H9 (cell line): ENCODE measurements at regions not wholly inside any gene's neighbourhood (a gene's known extent, or its start where the extent isn't known, plus 50 kb on each side); places are given as distances from the start of the nearest gene placed in this dataset.

ENCODE experiments used
- DNase-seq: peaks from one replicate; pipeline ENCODE4 v3.0.0-alpha.2; 2017
- H2AFZ ChIP-seq: one replicate; pipeline ENCODE4 v1.6.1; 2013; ENCODE audit warnings: mild to moderate bottlenecking, low read length, control low read depth, moderate library complexity
- H2AK5ac ChIP-seq: 2 replicates; pipeline ENCODE4 v1.6.1; 2013; ENCODE audit warnings: low read length, control low read depth, mixed read lengths; ENCODE audit not compliant: insufficient read length
- H2BK120ac ChIP-seq: one replicate; pipeline ENCODE4 v1.6.1; 2013; ENCODE audit warnings: low read depth, mild to moderate bottlenecking, low read length, control low read depth, inconsistent platforms; ENCODE audit not compliant: poor library complexity, severe bottlenecking
- H2BK12ac ChIP-seq: 2 replicates; pipeline ENCODE4 v1.6.1; 2013; ENCODE audit warnings: low read length, control low read depth, mixed read lengths, low read depth; ENCODE audit not compliant: insufficient read length
- H2BK15ac ChIP-seq: 2 replicates; pipeline ENCODE4 v1.6.1; 2013; ENCODE audit warnings: low read depth, low read length, control low read depth
- H2BK20ac ChIP-seq: one replicate; pipeline ENCODE4 v1.6.1; 2013; ENCODE audit warnings: low read depth, mild to moderate bottlenecking, low read length, control low read depth, inconsistent platforms; ENCODE audit not compliant: poor library complexity, severe bottlenecking
- H2BK5ac ChIP-seq: 2 replicates; pipeline ENCODE4 v1.6.1; 2013; ENCODE audit warnings: low read length, control low read depth, mixed read lengths; ENCODE audit not compliant: insufficient read length
- H3K14ac ChIP-seq: 2 replicates; pipeline ENCODE4 v1.6.1; 2013; ENCODE audit warnings: low read length, control low read depth; ENCODE audit not compliant: insufficient read depth
- H3K18ac ChIP-seq: 2 replicates; pipeline ENCODE4 v1.6.1; 2013; ENCODE audit warnings: low read depth, mild to moderate bottlenecking, mixed read lengths, low read length, control low read depth; ENCODE audit not compliant: insufficient read length
- H3K23ac ChIP-seq: 2 replicates; pipeline ENCODE4 v1.6.1; 2013; ENCODE audit warnings: low read length, control low read depth, mixed read lengths, low read depth; ENCODE audit not compliant: insufficient read length
- H3K23me2 ChIP-seq: 2 replicates; pipeline ENCODE4 v1.6.1; 2013; ENCODE audit warnings: low read depth, mild to moderate bottlenecking, mixed read lengths, low read length, control low read depth; ENCODE audit not compliant: insufficient read length, poor library complexity, severe bottlenecking
- H3K27ac ChIP-seq: 2 replicates; pipeline ENCODE4 v1.5.1; 2013; ENCODE audit warnings: low read length, control low read depth, mixed read lengths, low read depth; ENCODE audit not compliant: insufficient read length
- H3K27me3 ChIP-seq: 2 replicates; pipeline ENCODE4 v1.6.1; 2013; ENCODE audit warnings: low read length, control low read depth, inconsistent platforms; ENCODE audit not compliant: insufficient read depth
- H3K4ac ChIP-seq: 2 replicates; pipeline ENCODE4 v1.6.1; 2013; ENCODE audit warnings: low read depth, mild to moderate bottlenecking, control low read depth, inconsistent platforms, low read length, moderate library complexity
- H3K4me1 ChIP-seq: 2 replicates; pipeline ENCODE4 v1.6.1; 2013; ENCODE audit warnings: low read length, control low read depth, inconsistent platforms; ENCODE audit not compliant: insufficient read depth
- H3K4me2 ChIP-seq: 2 replicates; pipeline ENCODE4 v1.6.1; 2013; ENCODE audit warnings: low read length, control low read depth, mixed read lengths; ENCODE audit not compliant: insufficient read length, insufficient read depth
- H3K56ac ChIP-seq: 2 replicates; pipeline ENCODE4 v1.6.1; 2013; ENCODE audit warnings: low read depth, mild to moderate bottlenecking, mixed read lengths, low read length, control low read depth; ENCODE audit not compliant: insufficient read length
- H3K79me1 ChIP-seq: 2 replicates; pipeline ENCODE4 v1.6.1; 2013; ENCODE audit warnings: low read depth, mild to moderate bottlenecking, moderate library complexity, low read length, control low read depth, inconsistent platforms; ENCODE audit not compliant: insufficient read depth, poor library complexity, severe bottlenecking
- H3K79me2 ChIP-seq: 2 replicates; pipeline ENCODE4 v1.6.1; 2013; ENCODE audit warnings: low read length, control low read depth, inconsistent platforms; ENCODE audit not compliant: insufficient read depth
- H3K9ac ChIP-seq: 2 replicates; pipeline ENCODE4 v1.6.1; 2013; ENCODE audit warnings: low read length, control low read depth, mixed read lengths; ENCODE audit not compliant: insufficient read length; ENCODE audit errors: extremely low read depth
- H3K9me3 ChIP-seq: one replicate; pipeline ENCODE4 v1.6.1; 2013; ENCODE audit warnings: low read depth, low read length, inconsistent platforms; ENCODE audit not compliant: control insufficient read depth
- H3T11ph ChIP-seq: one replicate; pipeline ENCODE4 v1.6.1; 2013; ENCODE audit warnings: mild to moderate bottlenecking, low read length, control low read depth, inconsistent platforms
- H4K20me1 ChIP-seq: one replicate; pipeline ENCODE4 v1.6.1; 2013; ENCODE audit not compliant: control insufficient read depth, insufficient read length, insufficient read depth
- H4K5ac ChIP-seq: 2 replicates; pipeline ENCODE4 v1.6.1; 2013; ENCODE audit warnings: low read depth, mild to moderate bottlenecking, mixed read lengths, low read length, control low read depth; ENCODE audit not compliant: insufficient read length
- H4K8ac ChIP-seq: replicated peaks from 2 replicates; pipeline ENCODE4 v1.6.1; 2013; ENCODE audit warnings: low read length, control low read depth, mixed read lengths, low read depth; ENCODE audit not compliant: insufficient read length
- H4K91ac ChIP-seq: 2 replicates; pipeline ENCODE4 v1.6.1; 2013; ENCODE audit warnings: low read depth, mild to moderate bottlenecking, moderate library complexity, mixed read lengths, low read length, control low read depth; ENCODE audit not compliant: insufficient read length
- H3K27ac Mint-ChIP-seq, 3 experiments: 2 replicates in 2 of 3; 3 replicates in 1 of 3; pipeline ENCODE4 v1.8.0; 2020 to 2021; ENCODE audit warnings: mixed read lengths in 3 of 3, mild to moderate bottlenecking in 1 of 3, moderate library complexity in 1 of 3
- H3K27me3 Mint-ChIP-seq: 2 replicates; pipeline ENCODE4 v1.8.0; 2021; ENCODE audit warnings: low read depth, mild to moderate bottlenecking, moderate library complexity, mixed read lengths
- H3K36me3 Mint-ChIP-seq, 3 experiments: 2 replicates in 2 of 3; 3 replicates in 1 of 3; pipeline ENCODE4 v1.8.0; 2020 to 2021; ENCODE audit warnings: low read depth in 3 of 3, mixed read lengths in 3 of 3; ENCODE audit not compliant: insufficient read depth in 1 of 3
- H3K4me1 Mint-ChIP-seq, 2 experiments: 2 replicates each; pipeline ENCODE4 v1.8.0; 2020; ENCODE audit warnings: mixed read lengths in 2 of 2
- H3K4me3 Mint-ChIP-seq, 2 experiments: 2 replicates in 1 of 2; 3 replicates in 1 of 2; pipeline ENCODE4 v1.8.0; 2020 to 2021; ENCODE audit warnings: mild to moderate bottlenecking in 2 of 2, mixed read lengths in 2 of 2, moderate library complexity in 1 of 2
- H3K9me3 Mint-ChIP-seq, 2 experiments: 2 replicates in 1 of 2; 3 replicates in 1 of 2; pipeline ENCODE4 v1.8.0; 2020; ENCODE audit warnings: mild to moderate bottlenecking in 2 of 2, mixed read lengths in 2 of 2, moderate library complexity in 1 of 2
- CTCF ChIP-seq: fragments of 200-600 bp; sonication (generic); conservative IDR thresholded peaks from 3 replicates; pipeline ENCODE4 v1.8.0; 2021; ENCODE audit warnings: antibody characterized with exemption, mild to moderate bottlenecking
- WGBS: extraction: QIAGEN DNeasy Blood & Tissue Kit; methylation state at CpG from one replicate; pipeline ENCODE4 v1.1.7; 2013; ENCODE audit warnings: missing lambda C conversion rate, low lambda C conversion rate, mixed read lengths; ENCODE audit not compliant: insufficient read length; ENCODE audit errors: extremely low coverage; 5-methylcytosine and 5-hydroxymethylcytosine counted together

- no peak overlapping the region for H2BK5ac ChIP-seq
- H3K4me1 ChIP-seq: no peaks in the 10 kb centered on the region
- WGBS: no CpG with 5 or more reads among the region's 4 CpGs
- no peak overlapping the region for H4K5ac ChIP-seq
- H3K9me3 Mint-ChIP-seq: no peaks in the 10 kb centered on the region
- H2AK5ac ChIP-seq: no peak overlapping the region
- H3K23me2 ChIP-seq: no peaks in the 10 kb centered on the region
- no peak for DNase-seq
- no peaks in the 10 kb centered on the region for H3K36me3 Mint-ChIP-seq
- no peak overlapping the region for H3T11ph ChIP-seq
- H3K27ac ChIP-seq: no peak overlapping the region
- H2BK12ac ChIP-seq: no peak overlapping the region
- H3K9ac ChIP-seq: no peak overlapping the region
- no peak overlapping the region for H3K4me2 ChIP-seq
- H3K79me2 ChIP-seq: no peaks in the 10 kb centered on the region
- no peak overlapping the region for H2BK15ac ChIP-seq
- no peaks in the 10 kb centered on the region for H3K9me3 ChIP-seq
- H3K4me1 Mint-ChIP-seq: peaks cover 7 to 9% of the 10 kb centered on the region in 2 experiments
- H2AFZ ChIP-seq: no peak overlapping the region
- TF ChIP-seq CTCF: no peak
- H3K14ac ChIP-seq: no peak overlapping the region
- no peak overlapping the region for H4K91ac ChIP-seq
- H3K18ac ChIP-seq: no peak overlapping the region
- no peak overlapping the region for H3K56ac ChIP-seq
- no peak overlapping the region for H3K23ac ChIP-seq
- H3K79me1 ChIP-seq: no peaks in the 10 kb centered on the region
- no peak overlapping the region for H2BK20ac ChIP-seq
- H3K27me3 Mint-ChIP-seq: no peaks in the 10 kb centered on the region
- no peaks in the 10 kb centered on the region for H4K20me1 ChIP-seq
- H3K27me3 ChIP-seq: no peaks in the 10 kb centered on the region
- no peak overlapping the region for H4K8ac ChIP-seq
- H3K4ac ChIP-seq: no peak overlapping the region
- H3K4me3 Mint-ChIP-seq: no peak overlapping the region
- H3K27ac Mint-ChIP-seq: no peak overlapping the region
- H2BK120ac ChIP-seq: no peak overlapping the region
Observed at GRCh38 chr14:51548187-51548586, 103.5 kb upstream of the FRMD6 start.
